ENCODE measurements at regions not wholly inside any gene's neighbourhood (a gene's known extent, or its start where the extent isn't known, plus 50 kb on each side); places are given as distances from the start of the nearest gene placed in this dataset.

GRCh38 chr1:116819081-116819480 is 64.9 kb downstream of the CD2 start:
- no peaks in the 10 kb centered on the region for H3K9me3 Mint-ChIP-seq
- no peaks in the 10 kb centered on the region for H3K27me3 Mint-ChIP-seq (ENCODE audit: low read depth)
- H3K4me3 Mint-ChIP-seq, result no peak overlapping the region
- H3K4me1 Mint-ChIP-seq, result no peaks in the 10 kb centered on the region
- no peak for TF ChIP-seq CTCF (IDR thresholded peaks at IDR 0.05; ENCODE audit: unreplicated experiment)
- DNase-seq (ENCODE audit: low spot score in 2 of 2, unreplicated experiment in 2 of 2), result no peak
- H3K36me3 Mint-ChIP-seq, result no peaks in the 10 kb centered on the region
- no peak overlapping the region for H3K27ac Mint-ChIP-seq

GRCh38 chr1:116820369-116820768 is 66.1 kb downstream of the CD2 start:
- H3K4me3 Mint-ChIP-seq, result no peak overlapping the region
- H3K9me3 Mint-ChIP-seq, result no peaks in the 10 kb centered on the region
- no peak overlapping the region for H3K27ac Mint-ChIP-seq
- H3K27me3 Mint-ChIP-seq (ENCODE audit: low read depth), result no peaks in the 10 kb centered on the region
- peaks cover 4% of the 10 kb centered on the region for H3K4me1 Mint-ChIP-seq
- DNase-seq (ENCODE audit: low spot score in 2 of 2, unreplicated experiment in 2 of 2), result no peak
- TF ChIP-seq CTCF (IDR thresholded peaks at IDR 0.05; ENCODE audit: unreplicated experiment), result no peak
- no peaks in the 10 kb centered on the region for H3K36me3 Mint-ChIP-seq

GRCh38 chr1:116821763-116822162 is 67.5 kb downstream of the CD2 start:
- peaks cover 16% of the 10 kb centered on the region for H3K4me1 Mint-ChIP-seq
- no peaks in the 10 kb centered on the region for H3K36me3 Mint-ChIP-seq
- no peak for TF ChIP-seq CTCF (IDR thresholded peaks at IDR 0.05; ENCODE audit: unreplicated experiment)
- H3K9me3 Mint-ChIP-seq, result no peaks in the 10 kb centered on the region
- H3K27me3 Mint-ChIP-seq (ENCODE audit: low read depth), result no peaks in the 10 kb centered on the region
- no peak overlapping the region for H3K4me3 Mint-ChIP-seq
- no peak overlapping the region for H3K27ac Mint-ChIP-seq
- no peak for DNase-seq (ENCODE audit: low spot score in 2 of 2, unreplicated experiment in 2 of 2)

- Mint-ChIP-seq H3K9me3 (no peaks in the 10 kb centered on the region), H3K4me1 (peaks cover 20% of the 10 kb centered on the region), H3K27ac (no peak overlapping the region), H3K27me3 (ENCODE audit: low read depth) (no peaks in the 10 kb centered on the region), H3K4me3 (no peak overlapping the region), H3K36me3 (no peaks in the 10 kb centered on the region)
- no peak for DNase-seq (ENCODE audit: low spot score in 2 of 2, unreplicated experiment in 2 of 2)
- TF ChIP-seq CTCF (IDR thresholded peaks at IDR 0.05; ENCODE audit: unreplicated experiment), result no peak
Measured at GRCh38 chr1:116824631-116825206, 70.5 kb downstream of the CD2 start.

- H3K4me1 Mint-ChIP-seq, result peaks cover 20% of the 10 kb centered on the region
- DNase-seq (ENCODE audit: low spot score in 2 of 2, unreplicated experiment in 2 of 2), result no peak
- H3K4me3 Mint-ChIP-seq, result no peak overlapping the region
Measured at GRCh38 chr1:116825207-116825719, 71.0 kb downstream of the CD2 start.

More at GRCh38 chr1:116825207-116825719, 71.0 kb downstream of the CD2 start:
- Mint-ChIP-seq H3K9me3 (no peaks in the 10 kb centered on the region), H3K27me3 (ENCODE audit: low read depth) (no peaks in the 10 kb centered on the region), H3K36me3 (no peaks in the 10 kb centered on the region), H3K27ac (peak overlapping the region; percentile 32)
- TF ChIP-seq CTCF (IDR thresholded peaks at IDR 0.05; ENCODE audit: unreplicated experiment), result no peak
